PC-3 (cell line): ENCODE measurements at regions not wholly inside any gene's neighbourhood (a gene's known extent, or its start where the extent isn't known, plus 50 kb on each side); places are given as distances from the start of the nearest gene placed in this dataset.

ENCODE experiments used
- ATAC-seq: fragments of 200-7000 bp; cut with Tn5 transposase; 2 replicates; pipeline ENCODE4 v1.9.1; 2020; ENCODE audit warnings: mild to moderate bottlenecking, moderate library complexity
- BruUV-seq: library from RNA; stranded (reverse); fragments of 400-500 nt; replicated peaks from 2 replicates; lab custom pipeline; 2021; lab: Mats Ljungman, UMichigan
- CTCF ChIA-PET: fragments of 300-600 bp; sonication (Branson Sonifier 250); formaldehyde crosslinking; loops from one replicate; lab custom pipeline; 2022; ENCODE audit warnings: antibody characterized with exemption; lab: Charles Lee
- POLR2A ChIA-PET: fragments of 300-600 bp; sonication (Branson Sonifier 250); formaldehyde crosslinking; loops from one replicate; lab custom pipeline; 2022; ENCODE audit warnings: antibody characterized with exemption; ENCODE audit not compliant: unreplicated experiment; lab: Charles Lee
- DNase-seq: peaks from one replicate; pipeline ENCODE4 v3.0.0-alpha.2; 2015
- H2AFZ ChIP-seq: fragments of 300-600 bp; sonication (generic); 2 replicates; pipeline ENCODE4 v1.6.0; 2016; ENCODE audit warnings: antibody characterized with exemption, low read length
- H3F3A ChIP-seq: fragments of 300-600 bp; sonication (generic); one replicate; pipeline ENCODE4 v1.6.0; 2017; ENCODE audit warnings: antibody characterized with exemption, low read length, control low read depth, mild to moderate bottlenecking; ENCODE audit not compliant: unreplicated experiment
- H3K27ac ChIP-seq: fragments of 300-600 bp; sonication (generic); 2 replicates; pipeline ENCODE4 v1.5.1; 2016; ENCODE audit warnings: mild to moderate bottlenecking, low read length
- H3K27me3 ChIP-seq: fragments of 300-600 bp; sonication (generic); 2 replicates; pipeline ENCODE4 v1.6.1; 2016; ENCODE audit warnings: low read length, mixed read lengths
- H3K36me3 ChIP-seq: fragments of 300-600 bp; sonication (generic); 2 replicates; pipeline ENCODE4 v1.6.1; 2016; ENCODE audit warnings: low read depth, mixed run types, low read length, mixed read lengths
- H3K4me1 ChIP-seq: fragments of 300-600 bp; sonication (generic); 2 replicates; pipeline ENCODE4 v1.5.1; 2016; ENCODE audit warnings: low read length; ENCODE audit not compliant: insufficient read depth
- H3K4me2 ChIP-seq: fragments of 300-600 bp; sonication (generic); 2 replicates; pipeline ENCODE4 v1.6.0; 2016; ENCODE audit warnings: low read length
- H3K4me3 ChIP-seq: fragments of 300-600 bp; sonication (generic); 2 replicates; pipeline ENCODE4 v1.5.1; 2016; ENCODE audit warnings: mild to moderate bottlenecking, low read length, mixed read lengths
- H3K79me2 ChIP-seq: fragments of 300-600 bp; sonication (generic); 2 replicates; pipeline ENCODE4 v1.6.1; 2017; ENCODE audit warnings: low read length, mixed read lengths
- H3K9ac ChIP-seq: fragments of 300-600 bp; sonication (generic); 2 replicates; pipeline ENCODE4 v1.6.0; 2016; ENCODE audit warnings: mild to moderate bottlenecking, low read length
- H3K9me2 ChIP-seq: fragments of 300-600 bp; sonication (generic); replicated peaks from 2 replicates; pipeline ENCODE4 v1.6.1; 2016; ENCODE audit warnings: mixed run types, low read length, mixed read lengths
- H3K9me3 ChIP-seq: fragments of 300-600 bp; sonication (generic); 2 replicates; pipeline ENCODE4 v1.6.1; 2016; ENCODE audit warnings: low read length, mixed read lengths
- H4K20me1 ChIP-seq: fragments of 300-600 bp; sonication (generic); 2 replicates; pipeline ENCODE4 v1.6.1; 2016; ENCODE audit warnings: low read length, mixed read lengths
- EZH2 ChIP-seq: fragments of 300-600 bp; sonication (generic); IDR thresholded peaks from one replicate; pipeline ENCODE4 v1.6.1; 2017; ENCODE audit warnings: antibody characterized with exemption, mild to moderate bottlenecking, low read length; ENCODE audit not compliant: unreplicated experiment
- EZH2phosphoT487 ChIP-seq: fragments of 300-600 bp; sonication (generic); IDR thresholded peaks from 2 replicates; pipeline ENCODE4 v1.6.1; 2018; ENCODE audit warnings: mild to moderate bottlenecking, antibody characterized with exemption, low read length, borderline replicate concordance
- intact Hi-C: fragments of 100-400 bp; cut with micrococcal nuclease; formaldehyde crosslinking; loops from 2 replicates; pipeline ENCODE4 v1.9.0; 2023
- TF ChIP-seq, protein P1 (sequence below): fragments of 300-600 bp; sonication (generic); conservative IDR thresholded peaks from 2 replicates; pipeline ENCODE4 v1.5.1; 2017; ENCODE audit warnings: antibody characterized with exemption, low read depth, mild to moderate bottlenecking, low read length

DNA sequence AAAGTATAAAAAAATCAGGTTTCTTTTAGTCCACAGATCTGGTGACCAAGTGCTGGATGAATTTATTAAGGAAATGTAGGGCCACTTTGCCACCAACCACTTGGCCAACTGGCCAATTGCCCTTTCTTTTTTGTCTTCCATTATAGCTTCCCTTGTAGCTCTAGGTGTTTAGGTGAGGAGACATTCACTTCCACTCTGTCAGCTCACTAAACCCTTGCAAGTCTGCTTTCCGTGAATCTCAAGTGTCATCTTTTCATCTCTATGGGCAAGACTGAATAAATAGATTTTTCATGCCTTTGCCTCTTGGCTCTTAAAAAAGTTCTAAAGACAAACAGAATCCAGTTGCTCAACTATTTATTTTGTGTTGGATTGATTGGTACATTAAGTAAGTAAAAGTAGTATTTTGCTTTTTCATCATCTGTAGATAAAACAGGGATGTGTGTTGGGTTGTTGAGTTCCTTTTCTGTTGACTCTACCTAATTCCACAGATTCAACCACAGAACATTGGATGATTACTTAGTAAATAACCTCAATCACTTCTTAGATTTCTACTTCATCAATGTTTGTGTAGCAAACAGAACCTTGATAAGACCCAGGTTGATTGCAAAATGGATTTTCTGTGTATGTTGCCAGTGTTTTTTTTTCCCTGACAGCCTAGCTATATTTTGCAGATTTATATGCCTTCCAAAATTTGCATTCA, 68.1 kb upstream of the GRXCR1 start:
- no peaks in the 10 kb centered on the region for H4K20me1 ChIP-seq
- TF ChIP-seq EZH2 (no peak), EZH2phosphoT487 (no peak)
- TF ChIP-seq, protein P1, sequence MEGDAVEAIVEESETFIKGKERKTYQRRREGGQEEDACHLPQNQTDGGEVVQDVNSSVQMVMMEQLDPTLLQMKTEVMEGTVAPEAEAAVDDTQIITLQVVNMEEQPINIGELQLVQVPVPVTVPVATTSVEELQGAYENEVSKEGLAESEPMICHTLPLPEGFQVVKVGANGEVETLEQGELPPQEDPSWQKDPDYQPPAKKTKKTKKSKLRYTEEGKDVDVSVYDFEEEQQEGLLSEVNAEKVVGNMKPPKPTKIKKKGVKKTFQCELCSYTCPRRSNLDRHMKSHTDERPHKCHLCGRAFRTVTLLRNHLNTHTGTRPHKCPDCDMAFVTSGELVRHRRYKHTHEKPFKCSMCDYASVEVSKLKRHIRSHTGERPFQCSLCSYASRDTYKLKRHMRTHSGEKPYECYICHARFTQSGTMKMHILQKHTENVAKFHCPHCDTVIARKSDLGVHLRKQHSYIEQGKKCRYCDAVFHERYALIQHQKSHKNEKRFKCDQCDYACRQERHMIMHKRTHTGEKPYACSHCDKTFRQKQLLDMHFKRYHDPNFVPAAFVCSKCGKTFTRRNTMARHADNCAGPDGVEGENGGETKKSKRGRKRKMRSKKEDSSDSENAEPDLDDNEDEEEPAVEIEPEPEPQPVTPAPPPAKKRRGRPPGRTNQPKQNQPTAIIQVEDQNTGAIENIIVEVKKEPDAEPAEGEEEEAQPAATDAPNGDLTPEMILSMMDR = no peak
- BruUV-seq = no TSS peak
- no peaks in the 10 kb centered on the region for H3K79me2 ChIP-seq
- no peaks in the 10 kb centered on the region for H3K9me3 ChIP-seq
- ChIA-PET CTCF (no interaction called here), POLR2A (no interaction called here)
- H3K27ac ChIP-seq = no peak overlapping the region
- ATAC-seq = no peak
- H3K36me3 ChIP-seq = no peaks in the 10 kb centered on the region
- no peaks in the 10 kb centered on the region for H3K9me2 ChIP-seq
- intact Hi-C loops = no loop called here
- H3K4me3 ChIP-seq = no peak overlapping the region
- no peak overlapping the region for H3K4me2 ChIP-seq
- no peaks in the 10 kb centered on the region for H3K4me1 ChIP-seq
- DNase-seq = no peak
- H3F3A ChIP-seq = no peaks in the 10 kb centered on the region
- no peak overlapping the region for H3K9ac ChIP-seq
- H3K27me3 ChIP-seq = no peaks in the 10 kb centered on the region
- H2AFZ ChIP-seq = no peak overlapping the region

DNA sequence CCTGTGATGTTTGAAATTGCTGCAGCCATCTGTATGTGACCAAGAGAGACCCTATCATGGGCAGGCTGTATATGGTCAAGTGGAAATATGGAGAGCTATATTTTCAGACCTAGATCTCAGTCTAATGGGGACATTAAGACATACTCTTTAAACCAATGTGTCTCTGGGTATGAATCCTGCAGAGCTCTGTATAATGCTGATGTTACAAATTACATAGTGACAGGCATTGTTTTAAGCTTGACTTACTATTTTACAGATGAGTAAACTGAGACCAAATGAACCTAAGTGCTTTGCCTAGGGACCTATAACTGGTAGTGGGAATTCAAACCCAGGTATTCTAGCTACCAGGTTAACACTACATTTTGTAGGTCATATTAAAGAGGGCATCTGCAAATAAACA, 71.3 kb upstream of the GRXCR1 start:
- no TSS peak for BruUV-seq
- Histone ChIP-seq H2AFZ (no peak overlapping the region), H3K9me2 (no peaks in the 10 kb centered on the region), H3K79me2 (no peaks in the 10 kb centered on the region), H3K27me3 (0 out of 2 replicates have a peak, but pooled peaks cover 7% of the 10 kb centered on the region), H3K4me1 (no peaks in the 10 kb centered on the region), H3K9me3 (no peaks in the 10 kb centered on the region), H3K36me3 (no peaks in the 10 kb centered on the region), H3K4me2 (no peak overlapping the region), H3K4me3 (no peak overlapping the region), H3K9ac (no peak overlapping the region), H3F3A (no peaks in the 10 kb centered on the region), H4K20me1 (no peaks in the 10 kb centered on the region), H3K27ac (no peak overlapping the region)
- CTCF ChIA-PET = no interaction called here
- intact Hi-C loops = no loop called here
- DNase-seq (no peak), ATAC-seq (no peak)
- POLR2A ChIA-PET = no interaction called here
- TF ChIP-seq, protein P1 = no peak
- TF ChIP-seq EZH2phosphoT487 (no peak), EZH2 (no peak)

DNA sequence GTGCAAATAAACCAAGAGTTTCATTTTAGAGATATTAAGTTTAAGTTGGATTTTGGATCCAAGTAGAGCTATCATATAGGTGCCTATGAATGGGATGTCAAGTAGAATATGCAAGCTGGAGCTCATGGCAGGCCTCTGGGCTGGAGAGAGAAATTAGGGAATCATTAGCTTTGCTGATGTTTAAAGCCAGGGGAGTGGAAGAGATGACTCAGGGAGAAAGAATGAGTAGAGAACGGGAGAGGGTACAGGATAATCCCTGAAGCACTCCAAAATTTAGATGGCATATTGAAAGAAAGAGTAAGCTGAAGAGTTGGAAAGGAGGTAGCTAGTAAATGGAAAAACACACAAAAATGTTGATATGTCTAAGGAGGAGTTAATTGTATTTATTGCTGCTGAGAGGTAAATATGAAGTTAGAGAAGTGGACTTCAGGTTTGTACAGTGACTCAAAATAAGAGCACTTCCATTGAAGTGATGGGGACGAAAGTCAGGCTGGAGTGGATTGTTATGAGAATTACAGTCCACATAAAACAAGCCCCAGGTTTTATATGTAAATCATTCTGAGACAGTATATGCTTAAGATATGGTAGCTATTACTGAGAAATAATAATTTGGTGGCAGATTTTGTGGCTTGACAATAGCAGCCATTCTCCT, 72.5 kb upstream of the GRXCR1 start:
- H3K9me3 ChIP-seq = no peaks in the 10 kb centered on the region
- intact Hi-C loops = no loop called here
- ATAC-seq (no peak), DNase-seq (no peak)
- no peaks in the 10 kb centered on the region for H4K20me1 ChIP-seq
- H3F3A ChIP-seq = no peaks in the 10 kb centered on the region
- BruUV-seq = no TSS peak
- no peak overlapping the region for H3K9ac ChIP-seq
- H3K4me3 ChIP-seq = no peak overlapping the region
- no peaks in the 10 kb centered on the region for H3K79me2 ChIP-seq
- H2AFZ ChIP-seq = no peak overlapping the region
- ChIA-PET POLR2A (interaction anchor here (0.6 kb wide), 1 partner anchor 36 kb away, joined by 3 read pairs; no protein-coding TSS in a partner anchor), CTCF (no interaction called here)
- H3K36me3 ChIP-seq = no peaks in the 10 kb centered on the region
- H3K9me2 ChIP-seq = no peaks in the 10 kb centered on the region
- 0 out of 2 replicates have a peak, but pooled peaks cover 7% of the 10 kb centered on the region for H3K27me3 ChIP-seq
- no peak overlapping the region for H3K4me2 ChIP-seq
- no peak overlapping the region for H3K27ac ChIP-seq
- TF ChIP-seq, protein P1 = no peak
- TF ChIP-seq EZH2 (no peak), EZH2phosphoT487 (no peak)
- H3K4me1 ChIP-seq = no peaks in the 10 kb centered on the region
